ENCODE measurements at regions not wholly inside any gene's neighbourhood (a gene's known extent, or its start where the extent isn't known, plus 50 kb on each side); places are given as distances from the start of the nearest gene placed in this dataset.

- 80% methylated on average over 1 to 2 of the region's 3 CpGs for WGBS, 2 donors
- Histone ChIP-seq H3K9me3 (no peaks in the 10 kb centered on the region), H3K36me3 (no peaks in the 10 kb centered on the region), H3K4me3 (replicated peaks in 1 of 3) (no peak overlapping the region), H3K27ac (no peak overlapping the region), H3K27me3 (no peaks in the 10 kb centered on the region), H3K4me1 (no peaks in the 10 kb centered on the region)
- TF ChIP-seq CTCF (IDR thresholded peaks at IDR 0.05): no peak
- no peak for DNase-seq
- intact Hi-C loops (cut with DNase I): no loop called here
Measured at GRCh38 chr4:178241601-178242118, 799.4 kb upstream of the AGA start.

GRCh38 chr4:178242655-178243054 is 800.4 kb upstream of the AGA start:
- WGBS, 2 donors: 85 to 86% methylated on average over 1 to 5 of the region's 6 CpGs
- DNase-seq: no peak
- TF ChIP-seq POLR2A (IDR thresholded peaks at IDR 0.05) (no peak), CTCF (IDR thresholded peaks at IDR 0.05) (no peak)
- no peaks in the 10 kb centered on the region for H3K4me1 ChIP-seq
- H3K27me3 ChIP-seq: no peaks in the 10 kb centered on the region
- H3K27ac ChIP-seq: no peak overlapping the region
- no peaks in the 10 kb centered on the region for H3K9me3 ChIP-seq
- intact Hi-C loops (cut with DNase I): no loop called here
- H3K4me3 ChIP-seq (replicated peaks in 1 of 3): no peak overlapping the region
- no peaks in the 10 kb centered on the region for H3K36me3 ChIP-seq

- Histone ChIP-seq H3K36me3 (no peaks in the 10 kb centered on the region), H3K9me3 (no peaks in the 10 kb centered on the region), H3K27me3 (no peaks in the 10 kb centered on the region), H3K4me1 (no peaks in the 10 kb centered on the region), H3K27ac (no peak overlapping the region), H3K4me3 (replicated peaks in 1 of 3) (no peak overlapping the region)
- 94 to 96% methylated on average over 1 of the region's 1 CpG for WGBS, 2 donors
- intact Hi-C loops (cut with DNase I): no loop called here
- no peak for TF ChIP-seq POLR2A (IDR thresholded peaks at IDR 0.05)
- no peak for TF ChIP-seq CTCF (IDR thresholded peaks at IDR 0.05)
- DNase-seq: no peak
Measured at GRCh38 chr4:178244785-178245184, 802.5 kb upstream of the AGA start.

- Histone ChIP-seq H3K27ac (no peak overlapping the region), H3K27me3 (no peaks in the 10 kb centered on the region), H3K36me3 (no peaks in the 10 kb centered on the region), H3K9me3 (no peaks in the 10 kb centered on the region), H3K4me3 (replicated peaks in 1 of 3) (no peak overlapping the region), H3K4me1 (no peaks in the 10 kb centered on the region)
- intact Hi-C loops (cut with DNase I): no loop called here
- DNase-seq: no peak
- TF ChIP-seq POLR2A (IDR thresholded peaks at IDR 0.05) (no peak), CTCF (IDR thresholded peaks at IDR 0.05) (no peak)
- WGBS, 2 donors: 65 to 71% methylated on average over 1 of the region's 1 CpG
Measured at GRCh38 chr4:178255172-178255571, 812.9 kb upstream of the AGA start.

GRCh38 chr4:178258603-178259002 is 816.4 kb upstream of the AGA start:
- intact Hi-C loops (cut with DNase I): no loop called here
- Histone ChIP-seq H3K4me3 (replicated peaks in 1 of 3) (no peak overlapping the region), H3K4me1 (no peaks in the 10 kb centered on the region), H3K9me3 (no peaks in the 10 kb centered on the region), H3K27me3 (no peaks in the 10 kb centered on the region), H3K36me3 (no peaks in the 10 kb centered on the region), H3K27ac (no peak overlapping the region)
- TF ChIP-seq POLR2A (IDR thresholded peaks at IDR 0.05) (no peak), CTCF (IDR thresholded peaks at IDR 0.05) (no peak)
- WGBS, 2 donors: 90 to 91% methylated on average over 2 of the region's 2 CpGs
- no peak for DNase-seq
